HG02623 (cell line): ENCODE measurements at regions not wholly inside any gene's neighbourhood (a gene's known extent, or its start where the extent isn't known, plus 50 kb on each side); places are given as distances from the start of the nearest gene placed in this dataset.

Experiments
- ATAC-seq: cut with Tn5 transposase; IDR thresholded peaks from one replicate; pipeline ENCODE4 v1.9.1; 2021; ENCODE audit warnings: moderate library complexity; ENCODE audit not compliant: unreplicated experiment

DNA sequence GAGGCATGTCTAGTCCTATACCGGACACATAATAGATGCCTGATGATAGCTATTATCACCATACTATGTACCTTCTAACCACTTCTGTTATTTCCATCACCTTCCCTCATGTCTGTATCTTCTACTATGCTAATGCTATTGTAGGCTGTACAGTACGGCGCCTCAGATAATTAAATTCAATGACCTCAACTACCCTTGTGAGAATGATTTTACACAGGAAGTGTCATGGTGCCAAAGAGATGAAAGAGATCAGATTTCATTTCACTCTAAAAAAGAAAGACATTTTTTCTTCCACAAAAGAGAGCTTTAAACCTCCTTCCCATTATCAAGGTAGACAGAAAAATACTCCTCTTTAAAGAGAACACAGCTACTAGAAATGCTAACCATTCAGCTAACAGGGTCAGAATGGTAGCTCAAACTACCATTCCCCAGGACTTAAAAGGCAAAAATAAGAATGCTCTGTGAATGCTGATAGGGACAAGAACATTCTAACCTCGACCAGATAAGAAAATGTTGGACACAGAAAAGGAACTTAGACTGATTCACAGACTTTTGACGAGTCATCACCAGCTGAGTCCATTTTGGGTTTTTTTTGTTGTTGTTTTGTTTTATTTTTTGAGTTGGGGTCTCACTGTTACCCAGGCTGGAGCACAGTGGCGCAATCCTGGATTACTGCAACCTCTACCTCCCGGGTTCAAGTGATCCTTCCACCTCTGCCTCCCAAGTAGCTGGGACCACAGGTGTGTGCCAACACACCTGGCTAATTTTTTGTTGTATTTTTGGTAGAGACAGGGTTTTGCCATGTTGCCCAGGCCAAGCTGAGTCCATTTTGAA lies 99.2 kb upstream of the RAPGEF2 start:
- ATAC-seq = no peak

DNA sequence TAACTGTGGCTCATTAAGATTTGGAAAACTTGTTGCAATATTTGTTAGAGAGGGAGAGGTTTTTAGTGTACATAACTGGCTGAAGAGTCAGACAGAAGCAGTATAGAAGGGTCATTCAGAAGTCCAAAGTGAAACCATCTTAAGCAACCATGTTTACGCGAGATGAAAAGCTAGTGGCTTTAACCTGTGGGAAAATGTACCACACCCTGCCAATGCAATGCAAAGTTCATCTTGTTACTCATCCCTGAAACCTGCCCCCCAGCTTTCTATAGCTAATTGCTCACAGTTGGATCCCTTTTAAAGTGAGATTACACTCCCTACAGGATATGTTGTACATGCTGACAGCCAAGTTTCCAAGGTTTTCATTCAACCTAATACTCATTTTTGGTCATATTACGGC lies 96.7 kb upstream of the RAPGEF2 start:
- no peak for ATAC-seq

- ATAC-seq = no peak
Measured at GRCh38 chr4:159008671-159009070, 94.2 kb upstream of the RAPGEF2 start.

- no peak for ATAC-seq
Measured at GRCh38 chr4:159009521-159009920, 93.4 kb upstream of the RAPGEF2 start.

DNA sequence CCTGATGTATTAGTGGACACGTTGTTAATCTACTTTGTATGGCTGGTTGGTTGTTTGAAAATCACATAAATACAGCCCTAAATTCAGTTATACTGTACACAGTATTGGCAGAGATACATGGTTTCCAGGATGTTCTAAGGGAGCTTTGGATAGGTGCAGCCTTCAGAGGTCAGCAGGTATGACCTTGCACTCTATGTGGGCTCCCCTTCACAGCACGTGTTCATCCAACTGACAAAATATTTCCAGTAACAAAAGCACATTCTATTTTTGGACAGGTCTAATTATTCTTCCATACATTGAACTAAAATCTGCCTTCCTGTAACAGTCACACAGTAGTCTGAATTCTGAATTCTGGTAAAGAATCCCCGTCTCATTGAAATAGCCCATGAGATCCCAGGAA lies 92.8 kb upstream of the RAPGEF2 start:
- no peak for ATAC-seq

GRCh38 chr4:159010563-159011260 lies 92.2 kb upstream of the RAPGEF2 start:
- ATAC-seq = no peak

GRCh38 chr4:159012381-159012780 lies 90.5 kb upstream of the RAPGEF2 start:
- no peak for ATAC-seq

GRCh38 chr4:159013692-159014091 lies 89.2 kb upstream of the RAPGEF2 start:
- no peak for ATAC-seq

GRCh38 chr4:159014859-159015258 lies 88.0 kb upstream of the RAPGEF2 start:
- ATAC-seq = no peak

DNA sequence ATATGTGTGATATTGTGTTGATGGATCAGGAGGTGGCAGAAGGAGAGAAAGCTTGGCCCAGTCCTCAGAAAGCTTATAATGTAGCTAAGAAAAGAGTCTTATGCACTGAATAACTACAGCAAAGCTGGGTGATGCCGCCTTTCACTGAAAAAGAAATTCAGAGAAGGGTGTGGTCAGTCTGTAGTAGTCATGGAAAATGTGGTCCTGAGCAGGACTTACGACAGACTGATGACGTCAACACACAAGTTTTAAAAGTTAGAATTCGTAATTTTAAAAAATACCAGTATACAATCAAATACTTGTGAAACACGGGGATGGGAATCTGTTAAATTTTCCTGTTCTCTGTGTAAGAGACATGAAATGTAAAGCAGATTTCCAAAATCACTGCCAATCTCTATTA lies 87.0 kb upstream of the RAPGEF2 start:
- ATAC-seq = no peak

- ATAC-seq = peak; percentile 41
Measured at GRCh38 chr4:159016593-159017024, 86.3 kb upstream of the RAPGEF2 start.

GRCh38 chr4:159017323-159018026 lies 85.4 kb upstream of the RAPGEF2 start:
- ATAC-seq = peak; percentile 19

DNA sequence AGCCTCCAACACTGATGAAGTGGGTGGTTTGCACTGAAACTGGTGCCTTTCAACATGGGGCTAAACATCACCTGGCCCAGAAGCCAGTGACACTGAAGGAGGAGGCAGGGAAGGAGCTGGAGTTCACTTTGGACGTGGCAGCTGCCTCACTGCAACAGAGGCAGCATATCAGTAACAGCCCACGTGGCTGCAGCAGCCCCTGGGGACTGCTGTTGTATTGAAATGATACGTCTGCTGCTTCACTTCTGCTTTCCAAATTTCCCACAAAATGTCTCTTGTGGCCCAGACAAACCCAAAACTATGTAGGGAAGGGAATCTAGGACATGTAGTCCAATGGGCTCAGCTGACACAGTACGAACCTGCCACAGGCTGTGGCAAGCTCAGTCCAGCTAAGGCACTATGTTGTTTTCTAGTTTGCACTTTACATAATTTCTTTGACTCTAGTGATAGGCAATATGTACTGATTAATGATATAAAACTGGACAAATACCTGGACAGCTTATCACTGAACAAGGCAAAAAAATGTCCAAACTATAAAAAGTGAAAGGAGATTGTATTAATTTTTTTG lies 84.7 kb upstream of the RAPGEF2 start:
- ATAC-seq = peak; percentile 91

DNA sequence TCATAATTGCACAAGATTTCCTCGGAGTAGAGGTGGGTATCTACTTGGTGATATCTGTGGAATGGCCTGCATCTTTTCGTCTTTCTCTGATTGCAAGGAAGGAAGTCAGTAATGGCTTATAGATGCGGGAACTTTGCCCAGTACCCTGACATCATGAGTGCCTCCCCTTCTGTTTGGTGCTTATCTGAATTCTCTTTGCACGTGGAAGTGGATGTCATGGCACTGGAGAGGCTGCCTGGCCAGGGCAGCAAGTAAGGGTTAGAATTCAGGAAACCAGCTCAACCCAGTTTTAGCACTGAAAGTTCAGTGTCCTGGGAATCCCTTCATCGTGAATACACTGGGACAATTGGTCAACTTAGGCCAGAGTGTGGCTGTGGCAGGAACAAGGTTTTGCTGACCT lies 83.5 kb upstream of the RAPGEF2 start:
- no peak for ATAC-seq

DNA sequence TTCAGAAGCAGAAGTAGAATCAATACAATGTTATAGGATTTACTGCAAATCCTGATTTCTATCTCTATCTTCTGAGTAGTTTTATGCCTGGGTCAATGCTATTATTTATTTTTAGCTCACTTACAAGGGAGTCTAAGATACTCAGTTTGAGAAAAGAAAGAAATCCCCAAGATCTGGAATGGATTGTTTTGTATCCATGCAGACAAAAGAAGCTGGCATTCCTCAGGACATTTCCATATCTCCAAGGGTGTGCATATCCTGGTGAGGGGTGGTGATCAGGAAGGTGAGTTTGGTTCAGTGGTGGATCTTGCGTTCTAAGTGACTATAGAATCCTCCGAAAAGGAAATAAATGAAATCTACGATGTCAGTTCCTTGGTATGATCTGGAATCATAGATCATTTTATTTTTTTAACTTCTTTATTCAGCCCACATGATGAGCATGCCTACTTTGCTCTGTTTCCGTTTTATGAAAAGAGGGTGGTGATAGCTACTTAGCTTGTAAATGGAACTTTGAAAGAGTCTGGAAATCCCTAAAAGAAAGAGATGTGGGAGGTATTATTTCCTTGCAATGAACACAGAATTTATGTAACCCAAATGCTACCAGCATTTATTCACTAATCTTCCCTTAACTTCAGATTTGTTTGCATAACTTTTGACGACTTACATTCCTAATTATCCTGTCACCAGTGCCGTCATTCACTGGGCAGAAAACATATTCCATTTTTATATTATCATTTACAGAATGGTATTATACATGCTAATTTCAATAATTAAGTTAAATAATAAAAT lies 81.1 kb upstream of the RAPGEF2 start:
- ATAC-seq = no peak

DNA sequence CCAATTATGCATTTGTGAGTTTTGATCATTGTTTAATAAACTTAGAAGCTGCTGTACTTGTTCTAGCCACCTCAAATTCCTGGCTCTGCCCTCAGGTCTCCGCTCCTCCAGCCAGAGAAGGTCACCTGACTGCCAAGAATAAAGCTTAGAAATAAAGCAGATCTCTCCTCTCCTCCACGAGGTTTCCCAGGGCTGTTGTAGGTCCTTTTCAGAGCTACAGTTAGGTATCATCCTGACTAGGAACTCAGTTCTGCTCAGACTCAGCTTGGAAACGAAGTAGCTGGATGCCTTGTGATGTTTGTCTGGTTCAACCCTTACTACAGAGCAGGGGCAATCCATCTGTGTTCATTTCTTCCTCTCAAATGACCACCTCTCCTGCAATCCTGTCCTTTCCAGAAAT lies 79.1 kb upstream of the RAPGEF2 start:
- no peak for ATAC-seq

GRCh38 chr4:159024266-159024665 lies 78.6 kb upstream of the RAPGEF2 start:
- no peak for ATAC-seq

DNA sequence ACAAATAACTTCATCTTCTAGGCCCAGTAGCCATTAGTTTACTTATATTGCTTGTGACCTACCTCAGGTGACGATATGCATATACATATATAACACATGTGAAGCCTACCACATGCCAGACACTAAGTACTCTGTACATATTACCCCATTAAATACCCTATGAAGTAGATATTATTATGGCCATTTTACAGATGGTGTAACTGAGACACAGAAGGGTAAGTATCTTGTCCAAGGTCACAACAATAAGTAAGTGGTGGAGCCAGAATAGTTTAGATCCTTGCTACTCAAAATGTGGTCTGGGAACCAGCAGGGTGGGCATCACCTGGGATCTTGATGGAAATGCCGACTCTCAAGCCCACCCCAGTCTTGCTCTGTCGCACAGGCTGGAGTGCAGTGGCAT lies 78.1 kb upstream of the RAPGEF2 start:
- ATAC-seq = no peak

DNA sequence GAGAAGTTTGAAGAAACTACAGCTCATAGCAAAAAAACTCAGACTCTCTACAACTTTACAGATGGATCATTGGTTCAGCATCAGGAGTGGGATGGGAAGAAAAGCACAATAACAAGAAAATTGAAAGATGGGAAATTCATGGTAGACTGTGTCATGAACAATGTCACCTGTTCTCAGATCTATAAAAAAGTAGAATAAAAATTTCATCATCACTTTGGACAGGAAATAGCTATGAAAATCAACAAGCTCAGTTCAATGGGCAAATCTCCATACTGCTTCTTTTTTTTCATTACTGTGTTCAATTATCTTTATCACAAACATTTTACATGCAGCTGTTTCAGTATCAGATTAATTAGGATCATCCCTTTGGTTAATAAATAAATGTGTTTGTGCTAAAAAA lies 76.5 kb upstream of the RAPGEF2 start:
- no peak for ATAC-seq

DNA sequence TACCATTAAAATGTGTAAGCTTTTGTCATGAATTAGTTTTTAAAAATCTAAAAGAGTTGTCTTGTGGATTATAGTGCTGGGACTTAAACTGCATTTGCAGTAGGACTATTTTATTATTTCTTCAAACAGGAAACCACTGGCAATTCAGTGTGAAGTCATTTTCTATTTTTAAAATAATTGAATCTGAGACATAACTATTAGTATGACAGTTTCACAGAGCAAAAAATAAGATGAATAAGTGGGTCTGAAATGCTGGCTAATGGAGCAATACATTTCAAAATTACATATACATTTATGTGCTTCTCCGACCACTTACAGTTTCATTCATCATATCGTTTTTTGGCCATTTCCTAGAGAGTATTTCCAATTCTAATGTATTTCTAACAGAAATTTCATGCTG lies 75.3 kb upstream of the RAPGEF2 start:
- no peak for ATAC-seq

DNA sequence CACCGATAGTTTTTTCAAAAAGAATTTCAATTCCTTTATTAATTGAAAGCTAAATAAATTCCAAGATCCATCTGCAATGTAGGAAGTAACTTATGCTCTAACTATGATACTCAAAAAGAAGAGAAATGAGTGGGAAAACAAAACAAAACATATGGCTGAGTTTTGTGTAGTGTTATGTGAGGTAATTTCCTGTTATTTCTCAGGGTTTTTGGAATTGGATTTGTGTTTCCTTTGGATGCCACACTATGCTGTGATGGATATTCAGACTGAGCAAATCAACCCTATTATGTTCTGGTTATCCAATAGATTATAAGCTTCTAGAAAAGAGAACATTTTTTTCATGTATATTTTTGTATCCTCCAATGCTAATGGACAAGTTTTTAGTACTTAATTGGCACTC lies 73.4 kb upstream of the RAPGEF2 start:
- no peak for ATAC-seq
